ENCODE measurements at regions not wholly inside any gene's neighbourhood (a gene's known extent, or its start where the extent isn't known, plus 50 kb on each side); places are given as distances from the start of the nearest gene placed in this dataset.
"Not testable (repeated sequence)": the region's sequence is repeated elsewhere in the genome, so short reads cannot be mapped to it uniquely, and the experiment has no call there.

DNA sequence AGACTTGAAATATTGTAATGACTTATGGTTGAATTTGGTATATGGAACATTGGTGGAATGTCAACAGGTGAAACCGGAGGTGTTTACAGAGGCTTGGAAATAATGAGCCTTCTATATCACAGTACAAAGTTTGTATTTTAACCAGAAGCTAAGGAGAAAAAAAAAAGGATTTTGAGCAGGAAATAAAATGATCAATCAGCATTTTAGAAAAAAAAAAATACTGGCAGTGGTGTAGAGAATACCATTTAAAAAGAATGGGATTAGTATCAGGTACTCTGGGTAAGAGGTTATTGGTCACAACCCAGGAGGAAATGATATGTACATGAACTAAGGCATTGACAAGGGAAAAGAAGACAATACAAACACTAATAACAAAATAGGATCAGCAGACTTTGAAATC lies 587.1 kb upstream of the HTR2C start:
- no peak for DNase-seq

DNA sequence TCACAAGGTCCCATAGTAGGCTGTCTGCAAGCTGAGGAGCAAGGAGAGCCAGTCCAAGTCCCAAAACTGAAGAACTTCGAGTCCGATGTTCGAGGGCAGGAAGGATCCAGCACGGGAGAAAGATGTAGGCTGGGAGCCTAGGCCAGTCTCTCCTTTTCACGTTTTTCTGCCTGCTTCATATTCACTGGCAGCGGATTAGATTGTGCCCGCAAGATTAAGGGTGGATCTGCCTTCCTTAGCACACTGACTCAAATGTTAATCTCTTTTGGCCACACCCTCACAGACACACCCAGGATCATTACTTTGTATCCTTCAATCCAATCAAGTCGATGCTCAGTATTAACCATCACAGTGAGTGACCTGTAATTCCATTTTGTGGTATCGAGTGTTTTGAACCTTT lies 592.2 kb upstream of the HTR2C start:
- not testable (repeated sequence) for DNase-seq

DNA sequence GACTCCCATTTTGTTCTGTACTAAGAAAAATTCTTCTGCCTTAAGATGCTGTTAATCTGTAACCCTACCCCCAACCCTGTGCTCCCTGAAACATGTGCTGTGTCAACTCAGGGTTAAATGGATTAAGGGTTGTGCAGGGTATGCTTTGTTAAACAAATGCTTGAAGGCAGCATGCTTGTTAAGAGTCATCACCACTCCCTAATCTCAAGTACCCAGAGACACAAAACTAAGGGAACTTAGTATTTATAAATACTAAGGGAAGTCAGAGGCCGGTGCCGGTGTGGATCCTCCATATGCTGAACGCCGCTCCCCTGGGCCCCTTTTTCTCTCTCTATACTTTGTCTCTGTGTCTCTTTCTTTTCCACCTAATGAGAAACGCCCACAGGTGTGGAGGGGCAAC lies 593.2 kb upstream of the HTR2C start:
- DNase-seq: not testable (repeated sequence)

DNA sequence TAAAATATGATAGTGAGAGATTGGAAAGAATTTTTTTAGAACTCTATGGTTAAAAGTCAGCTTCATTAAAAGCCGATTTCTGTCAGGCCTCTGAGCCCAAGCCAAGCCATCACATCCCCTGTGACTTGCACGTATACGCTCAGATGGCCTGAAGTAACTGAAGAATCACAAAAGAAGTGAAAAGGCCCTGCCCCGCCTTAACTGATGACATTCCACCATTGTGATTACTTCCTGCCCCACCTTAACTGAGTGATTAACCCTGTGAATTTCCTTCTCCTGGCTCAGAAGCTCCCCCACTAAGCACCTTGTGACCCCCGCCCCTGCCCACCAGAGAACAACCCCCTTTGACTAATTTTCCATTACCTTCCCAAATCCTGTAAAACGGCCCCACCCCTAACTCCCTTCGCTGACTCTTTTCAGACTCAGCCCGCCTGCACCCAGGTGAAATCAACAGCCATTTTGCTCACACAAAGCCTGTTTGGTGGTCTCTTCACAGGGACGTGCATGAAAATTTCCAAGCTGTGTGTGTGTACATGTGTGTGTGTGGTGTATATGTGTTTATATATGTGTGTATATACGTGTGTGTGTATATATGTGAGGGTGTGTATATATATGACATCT lies 595.5 kb upstream of the HTR2C start:
- not testable (repeated sequence) for DNase-seq

DNA sequence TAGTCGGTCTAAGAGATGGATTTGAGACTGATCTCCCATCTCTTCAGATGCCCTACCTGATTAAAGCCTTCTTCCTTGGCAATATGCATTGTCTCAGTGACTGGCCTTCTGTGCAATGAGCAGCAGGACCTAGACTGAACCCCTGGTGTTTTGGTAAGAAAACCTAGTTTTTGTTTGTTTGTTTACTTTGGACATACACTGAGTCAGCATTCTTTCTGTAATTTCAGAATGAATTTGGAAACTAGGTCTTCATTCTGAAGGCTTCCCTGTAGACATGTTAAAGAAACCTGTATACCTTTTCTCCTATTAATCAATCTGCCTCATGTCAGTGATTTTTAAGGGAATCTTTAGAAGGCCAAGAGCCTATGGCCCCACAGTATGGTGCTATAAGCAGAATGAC lies 597.5 kb upstream of the HTR2C start:
- DNase-seq: no peak

DNA sequence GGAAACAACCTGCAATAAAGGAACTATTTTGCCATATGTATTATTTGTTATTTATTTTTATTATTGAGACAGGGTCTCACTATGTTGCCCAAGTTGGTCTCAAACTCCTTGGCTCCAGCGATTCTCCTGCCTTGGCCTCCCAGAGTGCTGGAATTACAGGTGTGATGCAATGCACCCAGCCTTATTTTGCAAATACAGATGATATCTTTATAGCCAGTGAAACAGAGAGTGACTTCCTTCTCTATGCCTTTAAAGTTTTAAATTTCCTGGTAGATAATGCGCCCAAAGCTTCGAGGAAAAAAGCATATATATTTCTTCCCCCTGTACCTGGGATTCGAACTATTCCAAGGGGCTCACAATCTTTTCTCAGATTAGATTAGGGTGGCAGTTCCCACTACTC lies 601.1 kb upstream of the HTR2C start:
- no peak for DNase-seq

DNA sequence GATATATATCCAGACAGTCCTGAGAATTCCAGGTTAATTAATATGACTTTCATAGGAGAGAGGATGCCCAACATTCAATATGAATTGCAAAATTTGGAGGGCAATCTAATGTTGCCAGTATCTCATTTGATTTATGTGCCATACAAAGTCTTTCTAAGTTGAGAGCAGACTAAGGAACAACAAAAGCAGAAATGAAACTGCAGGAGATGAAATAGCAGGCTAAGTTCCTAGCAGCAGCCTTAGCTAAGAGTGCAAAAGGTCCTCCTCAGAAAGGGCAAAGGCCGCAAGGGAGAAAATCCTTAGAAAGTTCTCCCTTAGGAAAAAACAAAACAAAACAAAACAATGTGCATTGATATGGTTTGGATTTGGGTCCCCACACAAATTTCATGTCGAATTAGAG lies 602.9 kb upstream of the HTR2C start:
- no peak for DNase-seq

DNA sequence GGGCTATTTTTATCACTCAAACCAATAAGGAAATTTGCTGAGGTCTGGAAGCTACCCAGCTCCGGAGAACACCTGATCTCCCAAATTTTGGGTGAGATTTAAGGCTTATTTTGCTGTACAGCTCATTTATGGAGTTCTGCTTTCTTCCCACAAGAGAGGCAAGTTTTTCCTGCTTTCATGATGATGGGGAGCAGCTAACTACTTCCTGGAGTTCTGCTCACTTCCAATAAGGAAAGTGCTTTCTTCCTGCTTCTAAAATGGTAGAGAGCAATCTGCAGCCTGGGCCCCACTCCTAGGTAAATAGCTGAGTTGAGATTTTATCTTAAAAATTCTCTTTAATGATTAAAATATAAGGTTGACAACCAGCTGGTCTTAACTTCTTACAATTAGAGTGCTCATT lies 606.0 kb upstream of the HTR2C start:
- DNase-seq: no peak

DNA sequence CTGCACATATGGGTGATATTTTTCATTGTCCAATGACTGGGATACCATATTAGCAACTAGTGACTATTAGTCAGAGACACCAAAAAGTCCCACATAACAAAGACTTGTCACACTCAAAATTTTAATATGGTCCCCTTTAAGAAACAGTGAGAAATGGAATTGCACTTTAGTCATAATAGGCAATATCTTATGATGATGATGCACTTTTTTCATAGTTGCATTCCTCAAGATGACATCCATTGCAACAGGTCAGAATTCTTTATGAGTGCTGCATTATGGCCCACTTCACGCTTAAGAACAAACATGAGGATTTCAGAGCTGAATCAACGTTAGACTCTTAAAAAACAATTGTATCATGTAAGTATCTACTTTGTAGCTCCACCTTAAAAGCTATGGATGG lies 608.4 kb upstream of the HTR2C start:
- DNase-seq: no peak

DNA sequence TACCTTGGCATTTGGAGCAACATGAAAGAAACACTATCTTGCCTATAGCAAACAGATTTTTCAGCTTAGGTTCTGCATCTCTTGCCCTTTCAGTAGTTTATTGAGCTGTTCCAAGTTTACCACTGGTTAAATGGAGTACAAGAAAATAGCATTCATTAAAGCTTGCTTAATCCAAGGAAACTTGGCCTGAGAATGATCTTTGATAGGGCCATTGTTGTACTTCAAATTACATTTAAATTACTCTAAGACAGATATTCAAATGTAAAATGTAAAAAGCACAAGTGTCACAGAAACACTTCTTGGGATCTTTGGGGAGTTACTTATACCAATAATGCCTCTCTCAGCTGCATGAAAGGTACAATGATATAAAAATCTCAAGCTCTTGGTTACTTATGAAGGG lies 609.0 kb upstream of the HTR2C start:
- no peak for DNase-seq

DNA sequence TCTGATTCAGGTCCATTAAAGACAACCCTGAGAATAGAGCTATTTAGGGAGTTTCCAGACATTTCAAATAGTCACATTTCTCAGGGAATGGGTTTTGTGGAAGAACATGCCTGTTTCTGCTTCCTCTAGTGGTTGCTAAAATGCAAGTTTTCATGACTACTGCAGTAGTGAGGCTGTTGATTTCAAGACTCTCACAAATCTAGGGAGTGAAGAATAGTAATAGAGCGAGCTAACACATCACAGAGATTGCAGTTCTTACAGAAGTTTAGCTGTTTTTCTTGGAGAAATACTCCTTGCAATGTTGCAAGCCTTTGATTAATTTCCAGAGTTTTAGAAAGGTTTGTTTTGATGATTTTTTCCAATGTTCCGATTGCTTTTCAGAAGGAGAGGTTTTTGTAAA lies 610.2 kb upstream of the HTR2C start:
- no peak for DNase-seq

DNA sequence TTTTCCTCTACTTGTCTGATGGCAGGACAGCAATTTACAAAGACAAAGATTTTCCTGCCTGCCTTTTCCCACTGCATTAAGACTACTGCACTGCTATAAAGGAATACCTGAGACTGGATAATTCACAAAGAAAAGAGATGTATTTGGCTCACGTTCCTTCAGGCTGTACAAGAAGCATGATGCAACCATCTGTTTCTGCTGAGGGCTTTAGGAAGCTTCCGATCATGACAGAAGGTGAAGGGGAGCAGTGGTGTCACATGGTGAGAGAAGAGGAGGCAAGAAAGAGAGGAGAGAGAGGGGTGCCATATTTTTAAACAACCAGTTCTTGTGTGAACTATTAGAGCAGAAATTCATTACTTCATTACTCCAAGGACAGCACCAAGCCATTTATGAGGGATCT lies 617.1 kb upstream of the HTR2C start:
- DNase-seq: no peak

DNA sequence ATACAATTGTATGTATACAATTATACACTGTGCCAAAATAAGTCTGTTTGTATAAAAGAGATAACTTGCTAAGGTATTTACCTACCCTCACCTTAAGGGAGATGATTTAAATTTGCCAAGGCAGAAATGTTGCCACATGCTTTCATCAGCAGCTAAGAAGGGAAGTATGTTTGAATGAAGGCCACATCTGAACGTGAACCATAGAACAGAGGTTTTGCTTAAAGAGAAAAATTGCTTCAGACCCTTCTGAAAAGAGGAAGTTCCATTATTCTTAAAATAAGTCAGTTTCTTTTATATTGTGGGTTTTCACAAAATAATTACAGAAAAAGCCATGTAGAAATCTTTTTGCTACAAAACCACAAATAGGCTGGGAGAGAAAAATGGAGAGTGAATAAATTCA lies 621.5 kb upstream of the HTR2C start:
- no peak for DNase-seq

DNA sequence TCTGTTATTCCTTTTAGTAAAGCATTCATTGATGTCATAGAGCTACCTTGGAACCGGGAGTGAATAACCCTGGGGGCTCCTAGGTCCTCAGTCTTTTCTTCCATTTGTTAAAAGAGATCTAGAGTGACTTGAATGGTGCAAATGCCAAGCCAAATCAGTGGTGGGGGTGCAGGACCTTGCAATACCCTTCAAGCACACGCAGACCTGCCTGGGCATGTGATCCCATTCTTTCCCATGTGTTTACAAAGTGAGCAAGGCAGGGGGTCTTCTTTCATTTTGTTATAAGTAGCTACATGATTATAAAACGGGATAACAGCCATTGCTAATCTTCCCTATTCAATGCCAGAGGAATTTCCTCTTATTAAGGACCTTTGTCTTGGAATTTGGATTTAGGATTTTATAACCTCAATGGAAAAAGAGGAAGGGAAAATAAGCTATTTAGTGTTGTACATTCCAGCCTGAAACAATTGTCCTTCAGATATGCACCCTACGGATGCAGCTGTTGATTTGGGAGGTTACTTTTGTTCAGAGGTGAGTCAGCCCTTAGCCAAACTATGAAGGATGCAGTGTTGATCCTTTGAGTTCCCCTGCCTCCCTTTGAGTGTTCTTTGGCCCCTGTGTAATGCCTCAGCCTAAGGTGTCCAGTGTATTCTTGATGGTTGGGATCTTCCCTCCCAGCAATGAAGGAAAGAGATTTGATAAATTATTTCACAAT lies 623.8 kb upstream of the HTR2C start:
- no peak for DNase-seq

DNA sequence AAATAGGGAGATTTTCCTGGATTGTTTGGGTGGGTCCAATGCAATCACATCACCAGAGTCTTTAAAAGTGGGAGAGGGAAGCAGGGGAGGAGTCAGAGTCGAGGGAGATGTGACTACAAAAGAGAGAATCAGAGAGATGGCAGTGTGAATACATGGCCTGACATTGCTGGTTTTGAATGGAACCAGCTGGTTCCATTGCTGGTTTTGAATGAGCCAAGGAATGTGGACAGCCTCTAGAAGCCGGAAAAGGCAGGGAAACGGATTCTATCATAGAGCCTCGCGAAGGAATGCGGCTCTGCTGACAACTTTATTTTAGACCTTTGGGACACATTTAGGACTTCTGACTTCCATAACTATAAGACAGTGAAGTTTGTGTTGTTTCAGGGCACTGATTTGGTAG lies 627.0 kb upstream of the HTR2C start:
- no peak for DNase-seq

DNA sequence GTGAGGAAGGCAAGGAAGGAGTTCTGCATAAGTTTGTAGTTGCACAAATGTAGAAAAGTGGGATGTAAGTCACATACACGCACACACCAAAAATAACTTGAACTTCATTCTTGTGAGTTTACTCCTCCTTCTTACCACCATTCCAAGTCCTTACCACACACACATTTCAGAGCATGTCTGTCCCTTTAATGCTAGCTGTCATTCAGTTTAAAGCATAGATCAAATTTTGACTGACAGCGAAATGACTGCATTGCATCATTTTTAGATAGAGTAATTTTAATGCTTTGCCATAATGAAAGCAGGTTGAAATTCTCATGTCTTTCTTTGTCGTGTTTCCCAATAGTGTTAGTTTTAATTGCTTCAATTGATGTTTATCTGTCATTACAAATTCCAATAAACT lies 629.6 kb upstream of the HTR2C start:
- DNase-seq: no peak

DNA sequence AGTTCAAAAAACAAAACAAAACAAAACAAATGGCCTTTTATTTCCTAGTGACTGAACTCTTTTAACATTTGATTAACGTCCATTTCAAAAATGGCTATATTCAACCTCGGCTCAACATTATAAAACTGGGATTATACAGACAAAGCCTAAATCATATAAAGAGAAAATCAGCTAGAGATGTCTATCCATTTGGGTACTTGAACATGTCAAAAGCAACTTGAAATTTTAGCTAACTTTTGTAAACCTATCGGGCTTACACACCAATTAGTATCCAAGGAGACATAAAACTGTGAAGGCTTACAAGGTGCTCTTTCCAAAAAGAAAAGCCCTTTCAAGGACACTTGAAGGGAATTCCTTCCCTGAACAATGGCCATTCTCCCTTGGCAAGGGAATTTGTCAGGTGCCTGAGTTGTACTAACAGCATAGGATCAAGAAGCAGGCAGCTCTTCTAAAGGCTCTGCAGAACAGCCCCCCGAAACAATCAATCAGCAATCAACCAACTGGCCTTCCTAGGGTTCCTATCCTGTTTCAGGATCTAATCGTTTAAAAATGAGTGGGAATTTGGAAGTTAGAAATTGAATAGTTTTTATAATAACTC lies 633.7 kb upstream of the HTR2C start:
- no peak for DNase-seq

DNA sequence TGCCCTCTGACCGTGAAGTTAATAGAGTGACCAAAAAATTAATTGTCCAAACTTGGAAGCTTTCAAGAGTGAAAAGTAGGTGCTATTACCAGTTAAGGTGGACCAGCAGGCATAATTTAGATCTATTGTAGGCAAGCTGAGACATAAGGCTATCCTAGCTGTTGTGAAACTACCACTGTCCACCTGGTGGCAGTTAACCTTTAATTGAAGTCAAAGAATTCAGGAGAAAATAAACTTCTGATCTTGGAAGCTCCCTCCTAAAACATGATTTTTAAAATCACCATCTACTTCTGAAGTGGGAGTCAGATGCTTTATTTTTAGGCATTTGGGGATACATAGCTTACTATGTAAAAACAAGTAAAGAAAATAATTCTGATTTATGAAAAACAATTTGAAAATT lies 636.3 kb upstream of the HTR2C start:
- DNase-seq: no peak

DNA sequence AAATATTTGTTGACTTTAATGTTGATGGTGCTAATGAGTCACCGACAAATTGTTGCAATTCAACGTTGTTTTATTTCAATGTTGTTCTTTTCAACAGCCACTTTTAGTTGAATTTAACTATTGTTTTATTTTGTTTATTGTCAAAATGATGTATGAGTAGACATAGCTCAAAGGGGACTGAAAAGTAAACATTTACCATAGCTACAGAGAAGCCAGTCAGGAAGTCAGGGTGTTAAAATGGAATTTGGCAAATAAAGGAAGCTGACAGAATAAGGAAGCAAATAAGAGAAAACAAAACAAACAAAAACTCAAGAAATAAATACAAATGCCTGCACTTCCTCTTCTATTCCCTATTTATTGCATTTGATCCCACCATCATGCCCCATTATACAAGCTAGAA lies 648.4 kb upstream of the HTR2C start:
- DNase-seq: no peak

DNA sequence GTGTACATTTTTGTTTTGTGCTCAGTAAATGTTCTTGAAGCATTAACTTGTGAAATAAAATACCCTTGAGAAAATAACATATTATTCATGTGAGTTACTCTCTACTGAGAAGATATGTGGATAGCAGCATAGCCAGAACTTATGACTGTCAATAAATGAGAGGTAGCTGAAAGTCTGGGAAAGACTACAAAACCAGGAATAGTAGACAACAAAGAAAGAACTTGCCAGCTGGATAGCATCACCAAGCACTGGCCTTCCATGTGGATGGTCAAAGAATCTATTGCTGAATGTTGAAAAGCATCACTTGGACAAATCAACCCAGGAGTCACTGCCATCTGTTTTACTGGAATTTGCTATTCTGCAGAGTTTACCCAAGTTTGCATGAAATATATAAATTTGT lies 650.0 kb upstream of the HTR2C start:
- no peak for DNase-seq

DNA sequence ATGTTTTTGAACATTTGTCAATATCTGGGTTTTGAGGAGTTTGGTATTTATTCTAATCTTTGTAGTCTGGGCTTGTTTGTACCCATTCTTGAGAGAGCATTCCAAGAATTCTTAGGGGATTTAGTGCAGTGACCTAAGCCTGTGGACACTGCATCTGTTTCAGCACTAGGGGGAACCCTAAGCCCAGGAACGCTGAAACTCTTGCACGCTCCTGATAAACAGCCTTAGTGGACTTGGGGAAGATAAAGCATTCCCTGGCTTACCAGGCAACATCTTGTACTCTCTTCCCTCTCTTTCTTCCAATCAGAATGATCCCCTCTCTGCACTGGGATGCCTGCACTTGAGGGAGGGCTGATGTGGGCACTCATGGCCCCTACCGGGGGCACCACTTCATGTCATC lies 654.9 kb upstream of the HTR2C start:
- peak; percentile 15 for DNase-seq

DNA sequence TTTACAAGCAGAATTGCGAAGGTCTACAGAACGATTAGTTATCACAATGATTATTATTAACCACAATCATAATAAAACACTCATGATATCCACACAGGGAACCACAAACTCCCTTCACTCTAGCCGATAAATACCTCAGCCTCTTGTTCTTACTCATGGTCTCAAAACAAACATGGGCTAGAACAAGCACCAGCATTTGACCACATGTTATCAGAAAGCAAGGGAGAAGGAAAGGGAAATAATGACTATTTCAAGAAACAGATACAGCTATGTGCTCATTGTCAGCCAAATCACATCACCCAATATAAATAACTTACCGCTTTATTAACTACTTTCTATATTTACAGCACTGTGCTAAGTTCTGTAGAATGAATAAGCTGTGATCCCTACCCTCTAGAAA lies 663.2 kb upstream of the HTR2C start:
- DNase-seq: no peak

DNA sequence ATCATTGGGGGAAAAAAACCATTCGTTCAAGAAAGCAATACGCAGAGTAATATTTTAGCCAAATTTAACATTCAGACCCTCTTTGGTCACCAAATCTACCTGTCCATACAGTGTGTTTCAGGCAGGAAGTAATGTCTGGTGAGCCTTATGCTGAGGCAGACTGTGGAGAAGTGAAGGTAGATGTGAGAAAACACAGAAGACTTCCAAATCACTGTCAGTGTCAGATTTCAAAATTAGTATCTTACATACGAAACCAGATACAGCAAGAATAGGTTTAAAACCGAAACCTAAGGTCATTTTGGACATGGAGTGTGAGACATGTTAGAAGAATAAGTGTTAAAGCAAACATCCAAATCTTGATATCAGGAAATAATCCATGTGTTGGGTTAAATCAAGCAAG lies 664.5 kb upstream of the HTR2C start:
- no peak for DNase-seq

DNA sequence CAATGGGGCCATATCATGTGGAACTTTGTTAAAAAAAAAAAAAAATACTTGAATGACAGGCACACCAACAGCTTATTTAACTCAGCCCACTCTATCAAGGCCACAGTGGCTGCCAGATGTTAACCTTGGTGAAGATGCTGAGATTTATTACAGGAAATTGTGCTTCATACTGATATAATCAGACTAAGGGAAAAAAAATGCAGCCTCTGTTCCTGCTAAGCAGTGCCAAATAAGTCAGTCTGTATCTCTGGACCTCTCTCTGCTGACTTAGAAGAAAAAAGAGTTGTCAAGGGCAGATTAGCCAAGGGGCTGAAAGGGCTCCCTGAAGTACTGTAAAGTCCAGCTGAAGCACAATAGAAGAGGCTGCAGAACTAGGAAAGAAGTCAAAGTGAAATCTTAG lies 677.7 kb upstream of the HTR2C start:
- no peak for DNase-seq

DNA sequence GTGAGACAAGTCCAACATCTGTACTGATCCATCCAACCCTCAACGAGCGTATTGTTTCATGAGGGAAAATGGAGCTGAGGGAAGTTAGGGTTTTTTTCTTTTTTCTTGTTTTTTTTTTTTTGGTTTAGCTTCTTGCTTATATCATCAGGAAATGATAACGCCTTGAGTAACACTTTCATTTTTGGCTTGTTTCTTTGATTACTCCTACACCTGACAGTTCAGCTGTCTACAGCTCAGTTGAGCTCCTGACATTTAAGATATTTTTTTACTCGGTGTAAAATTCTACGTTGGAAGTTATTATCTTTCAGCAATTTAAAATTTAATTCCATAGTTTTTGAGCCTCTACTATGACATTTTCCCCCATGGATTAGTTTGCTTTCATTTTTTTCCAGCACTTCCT lies 691.0 kb upstream of the HTR2C start:
- no peak for DNase-seq
